ENCODE measurements at regions not wholly inside any gene's neighbourhood (a gene's known extent, or its start where the extent isn't known, plus 50 kb on each side); places are given as distances from the start of the nearest gene placed in this dataset.

DNA sequence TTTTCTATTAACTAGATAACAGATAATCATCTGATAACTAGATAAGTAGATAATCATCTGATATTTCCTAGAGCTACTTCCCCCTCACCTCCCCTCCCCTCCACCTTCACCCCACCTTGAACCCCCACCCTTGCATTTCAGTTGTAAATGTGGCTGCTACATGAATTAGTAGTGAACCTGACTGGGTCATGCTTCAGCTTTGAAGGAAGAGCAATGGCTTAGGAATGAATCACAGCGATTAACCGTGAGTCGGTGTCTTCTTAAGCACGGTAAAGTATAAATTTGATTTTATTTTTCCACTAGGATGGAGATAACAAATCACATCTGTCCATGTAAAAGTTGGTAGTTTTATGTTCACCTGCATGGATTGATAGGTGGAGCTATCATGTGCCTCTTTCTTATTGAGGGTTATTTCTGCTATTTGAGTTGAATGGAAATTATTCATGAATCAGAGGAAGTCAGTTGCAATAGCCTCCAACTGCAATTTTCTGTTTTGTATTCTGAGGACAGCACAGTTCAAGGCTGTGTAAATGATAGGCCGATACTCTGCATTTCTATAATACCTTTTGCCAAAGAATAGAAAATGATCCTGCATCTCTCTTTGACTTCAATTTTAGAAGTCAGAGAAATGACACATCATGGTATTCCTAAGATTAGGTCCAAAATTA lies 235.0 kb downstream of the PTGER3 start:
- TF ChIP-seq POLR2A (IDR thresholded peaks at IDR 0.05; ENCODE audit: low read length) (no peak), GATA1 (IDR thresholded peaks at IDR 0.05; ENCODE audit: low read depth, low read length) (no peak)

Measured in erythroblast (primary cell).